ENCODE measurements at regions not wholly inside any gene's neighbourhood (a gene's known extent, or its start where the extent isn't known, plus 50 kb on each side); places are given as distances from the start of the nearest gene placed in this dataset.
"Not testable (repeated sequence)": the region's sequence is repeated elsewhere in the genome, so short reads cannot be mapped to it uniquely, and the experiment has no call there.

DNA sequence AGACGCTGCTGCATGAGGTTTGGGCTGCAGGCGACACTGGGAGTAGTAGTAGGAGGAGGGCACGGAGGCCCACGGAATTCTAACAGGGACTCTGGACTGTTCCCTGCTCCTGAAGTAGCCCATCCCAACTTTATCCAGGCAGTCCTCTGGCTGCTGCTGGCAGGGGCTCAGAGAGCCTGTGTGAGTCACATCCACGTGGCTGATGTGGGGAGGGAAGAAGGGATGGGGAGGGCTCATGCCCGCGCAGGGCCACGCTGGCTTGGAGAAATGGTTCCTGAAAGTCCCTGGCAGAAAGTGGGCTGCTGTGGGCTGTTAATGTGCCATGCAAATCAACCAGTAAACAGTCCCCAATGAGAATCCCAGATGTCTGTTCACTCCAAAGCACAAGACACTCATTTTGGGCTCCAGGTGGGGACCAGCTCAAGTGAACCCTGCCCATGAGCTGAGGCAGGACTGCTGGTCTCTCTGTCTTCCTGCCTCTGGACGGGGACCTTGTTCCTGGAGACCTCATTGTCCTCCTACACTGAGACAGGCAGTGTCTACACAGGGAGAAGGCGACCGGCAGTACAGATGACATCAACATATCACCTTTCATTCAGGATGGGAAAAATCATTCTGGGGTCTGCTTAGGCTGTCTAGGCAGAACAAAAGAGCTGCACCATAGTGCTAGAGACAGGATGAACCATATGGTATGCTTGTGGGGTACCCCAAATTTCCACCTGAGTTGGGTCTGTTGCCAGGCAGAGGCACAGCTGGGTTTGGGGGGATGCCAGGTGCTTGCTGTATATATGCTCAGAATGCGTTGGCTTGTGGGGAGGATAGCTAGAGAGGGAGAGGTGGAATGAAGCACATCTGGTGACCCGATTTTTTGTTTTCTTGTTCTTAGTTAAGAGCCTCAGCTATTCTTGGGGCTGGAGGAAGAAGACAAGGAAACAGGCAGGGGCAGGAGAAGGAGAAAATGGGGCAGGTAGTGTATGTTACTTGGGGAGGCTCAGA lies 57.9 kb upstream of the FMOD start:
- no peaks in the 10 kb centered on the region for H3K36me3 ChIP-seq (ENCODE audit: low read depth, low read length)
- H4K20me1 ChIP-seq (ENCODE audit: low read length), result no peaks in the 10 kb centered on the region
- ATAC-seq (peak; percentile 97), DNase-seq (peak; percentile 73)
- ChIA-PET POLR2A (ENCODE audit: unreplicated experiment) (no interaction called here), CTCF (no interaction called here)
- H2AFZ ChIP-seq (ENCODE audit: low read length), result peak overlapping the region; percentile 73
- intact Hi-C loops (cut with micrococcal nuclease), result no loop called here
- H3F3A ChIP-seq (ENCODE audit: low read length, unreplicated experiment), result no peaks in the 10 kb centered on the region
- H3K4me2 ChIP-seq (ENCODE audit: low read length), result no peak overlapping the region
- no TSS peak for BruUV-seq (replicated peaks)
- no peaks in the 10 kb centered on the region for H3K9me2 ChIP-seq (replicated peaks; ENCODE audit: low read length)
- peaks cover 43% of the 10 kb centered on the region for H3K27me3 ChIP-seq (ENCODE audit: low read length)
- H3K79me2 ChIP-seq (ENCODE audit: low read length), result no peaks in the 10 kb centered on the region
- H3K9me3 ChIP-seq (ENCODE audit: low read length), result no peaks in the 10 kb centered on the region
- no peak overlapping the region for H3K9ac ChIP-seq (ENCODE audit: low read length)
- no peak overlapping the region for H3K27ac ChIP-seq (ENCODE audit: low read length)
- peaks cover 9% of the 10 kb centered on the region; the same call in 1 of the 2 replicates for H3K4me1 ChIP-seq (ENCODE audit: insufficient read depth, low read length)
- TF ChIP-seq EZH2phosphoT487 (IDR thresholded peaks at IDR 0.05; ENCODE audit: borderline replicate concordance, low read length), result no peak
- TF ChIP-seq, protein P1, sequence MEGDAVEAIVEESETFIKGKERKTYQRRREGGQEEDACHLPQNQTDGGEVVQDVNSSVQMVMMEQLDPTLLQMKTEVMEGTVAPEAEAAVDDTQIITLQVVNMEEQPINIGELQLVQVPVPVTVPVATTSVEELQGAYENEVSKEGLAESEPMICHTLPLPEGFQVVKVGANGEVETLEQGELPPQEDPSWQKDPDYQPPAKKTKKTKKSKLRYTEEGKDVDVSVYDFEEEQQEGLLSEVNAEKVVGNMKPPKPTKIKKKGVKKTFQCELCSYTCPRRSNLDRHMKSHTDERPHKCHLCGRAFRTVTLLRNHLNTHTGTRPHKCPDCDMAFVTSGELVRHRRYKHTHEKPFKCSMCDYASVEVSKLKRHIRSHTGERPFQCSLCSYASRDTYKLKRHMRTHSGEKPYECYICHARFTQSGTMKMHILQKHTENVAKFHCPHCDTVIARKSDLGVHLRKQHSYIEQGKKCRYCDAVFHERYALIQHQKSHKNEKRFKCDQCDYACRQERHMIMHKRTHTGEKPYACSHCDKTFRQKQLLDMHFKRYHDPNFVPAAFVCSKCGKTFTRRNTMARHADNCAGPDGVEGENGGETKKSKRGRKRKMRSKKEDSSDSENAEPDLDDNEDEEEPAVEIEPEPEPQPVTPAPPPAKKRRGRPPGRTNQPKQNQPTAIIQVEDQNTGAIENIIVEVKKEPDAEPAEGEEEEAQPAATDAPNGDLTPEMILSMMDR (conservative IDR thresholded peaks at IDR 0.05; ENCODE audit: low read depth, low read length), result no peak
- TF ChIP-seq EZH2 (IDR thresholded peaks at IDR 0.05; ENCODE audit: low read length, unreplicated experiment), result no peak
- no peak overlapping the region for H3K4me3 ChIP-seq (ENCODE audit: low read length)

DNA sequence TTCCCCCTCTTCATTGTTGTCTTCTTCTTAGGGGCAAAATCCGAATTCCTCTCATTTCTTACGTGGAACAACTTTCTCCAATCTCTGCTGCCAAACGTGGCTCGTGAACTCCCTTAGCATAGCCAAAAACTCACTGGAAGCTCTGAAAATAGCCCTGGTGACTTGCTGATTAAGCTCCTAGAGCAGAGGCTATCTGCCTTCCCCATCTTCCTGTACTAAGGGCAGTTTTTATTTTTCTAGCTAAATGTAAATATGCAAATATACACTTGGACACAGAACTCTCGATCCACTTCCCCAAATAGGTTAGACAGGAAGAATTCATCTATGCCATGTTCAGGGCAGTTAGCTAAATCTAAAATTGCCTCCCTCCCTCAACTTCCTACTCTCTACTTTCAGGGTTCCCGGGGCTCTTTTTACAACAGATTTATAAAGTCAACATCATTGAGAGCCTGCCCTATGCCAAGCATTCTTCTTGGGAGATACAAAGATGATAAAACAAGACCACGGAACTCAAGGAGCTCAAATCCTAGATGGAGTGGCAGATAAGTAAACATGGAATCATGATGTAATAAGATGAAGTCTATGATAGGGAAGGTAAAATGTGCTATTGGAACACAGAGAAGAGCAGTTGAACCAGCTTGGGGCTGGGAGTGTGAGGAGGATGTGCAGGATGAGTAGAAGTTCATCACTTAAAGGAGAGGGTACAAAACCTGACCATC lies 59.4 kb upstream of the FMOD start:
- no peak for TF ChIP-seq EZH2phosphoT487 (IDR thresholded peaks at IDR 0.05; ENCODE audit: borderline replicate concordance, low read length)
- TF ChIP-seq EZH2 (IDR thresholded peaks at IDR 0.05; ENCODE audit: low read length, unreplicated experiment), result no peak
- TF ChIP-seq, protein P1 (conservative IDR thresholded peaks at IDR 0.05; ENCODE audit: low read depth, low read length), result no peak
- no TSS peak for BruUV-seq (replicated peaks)
- no peaks in the 10 kb centered on the region for H3K36me3 ChIP-seq (ENCODE audit: low read depth, low read length)
- no peak overlapping the region for H3K9ac ChIP-seq (ENCODE audit: low read length)
- no peak overlapping the region for H3K4me2 ChIP-seq (ENCODE audit: low read length)
- H3K9me2 ChIP-seq (replicated peaks; ENCODE audit: low read length), result no peaks in the 10 kb centered on the region
- peaks cover 29% of the 10 kb centered on the region for H3K27me3 ChIP-seq (ENCODE audit: low read length)
- ATAC-seq (no peak), DNase-seq (no peak)
- H3K4me1 ChIP-seq (ENCODE audit: insufficient read depth, low read length), result peaks cover 9% of the 10 kb centered on the region; the same call in 1 of the 2 replicates
- H2AFZ ChIP-seq (ENCODE audit: low read length), result no peak overlapping the region
- H4K20me1 ChIP-seq (ENCODE audit: low read length), result no peaks in the 10 kb centered on the region
- no peaks in the 10 kb centered on the region for H3K79me2 ChIP-seq (ENCODE audit: low read length)
- H3F3A ChIP-seq (ENCODE audit: low read length, unreplicated experiment), result no peaks in the 10 kb centered on the region
- intact Hi-C loops (cut with micrococcal nuclease), result no loop called here
- CTCF ChIA-PET, result no interaction called here
- POLR2A ChIA-PET (ENCODE audit: unreplicated experiment), result interaction anchor here (0.6 kb wide), 1 partner anchor 761 kb away, joined by 3 read pairs; no protein-coding TSS in a partner anchor
- no peaks in the 10 kb centered on the region for H3K9me3 ChIP-seq (ENCODE audit: low read length)
- no peak overlapping the region for H3K4me3 ChIP-seq (ENCODE audit: low read length)
- no peak overlapping the region for H3K27ac ChIP-seq (ENCODE audit: low read length)

DNA sequence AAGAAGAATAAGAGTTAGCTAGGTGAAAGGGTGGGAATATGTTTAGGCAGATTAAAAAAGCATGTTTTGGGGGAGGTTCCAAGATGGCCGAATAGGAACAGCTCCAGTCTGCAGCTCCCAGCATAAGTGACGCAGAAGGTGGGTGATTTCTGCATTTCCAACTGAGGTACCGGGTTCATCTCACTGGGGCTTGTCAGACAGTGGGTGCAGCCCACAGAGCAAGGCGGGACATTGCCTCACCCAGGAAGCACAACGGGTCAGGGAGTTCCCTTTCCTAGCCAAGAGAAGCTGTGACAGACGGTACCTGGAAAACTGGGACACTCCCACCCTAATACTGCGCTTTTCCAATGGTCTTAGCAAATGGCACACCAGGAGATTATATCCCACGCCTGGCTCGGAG lies 60.5 kb upstream of the FMOD start:
- H3K4me1 ChIP-seq (ENCODE audit: insufficient read depth, low read length); H2AFZ ChIP-seq (ENCODE audit: low read length); H3K4me3 ChIP-seq (ENCODE audit: low read length); ATAC-seq; intact Hi-C loops (cut with micrococcal nuclease); H3K79me2 ChIP-seq (ENCODE audit: low read length); H4K20me1 ChIP-seq (ENCODE audit: low read length); POLR2A ChIA-PET (ENCODE audit: unreplicated experiment); DNase-seq; H3F3A ChIP-seq (ENCODE audit: low read length, unreplicated experiment); BruUV-seq (replicated peaks); H3K27ac ChIP-seq (ENCODE audit: low read length); H3K9me2 ChIP-seq (replicated peaks; ENCODE audit: low read length); H3K4me2 ChIP-seq (ENCODE audit: low read length); H3K36me3 ChIP-seq (ENCODE audit: low read depth, low read length); H3K9me3 ChIP-seq (ENCODE audit: low read length); H3K9ac ChIP-seq (ENCODE audit: low read length): not testable (repeated sequence)
- CTCF ChIA-PET, result interaction anchor here (0.6 kb wide), 1 partner anchor 50 kb away, joined by 3 read pairs; no protein-coding TSS in a partner anchor
- peaks cover 18% of the 10 kb centered on the region for H3K27me3 ChIP-seq (ENCODE audit: low read length)
